MCF 10A (cell line): ENCODE measurements at regions not wholly inside any gene's neighbourhood (a gene's known extent, or its start where the extent isn't known, plus 50 kb on each side); places are given as distances from the start of the nearest gene placed in this dataset.

Experiments
- BruUV-seq: library from RNA; stranded (reverse); fragments of 400-500 nt; replicated peaks from 2 replicates; lab custom pipeline; 2021; lab: Mats Ljungman, UMichigan
- CTCF ChIA-PET: fragments of 300-600 bp; sonication (Branson Sonifier 250); formaldehyde crosslinking; extraction: SDS; loops from one replicate; lab custom pipeline; 2021; ENCODE audit warnings: antibody characterized with exemption, inconsistent platforms; lab: Yijun Ruan, JAX
- POLR2A ChIA-PET: fragments of 300-600, 350-650 bp; sonication (Branson Sonifier 250); formaldehyde crosslinking; extraction: SDS; loops from one replicate; lab custom pipeline; 2020; ENCODE audit warnings: antibody characterized with exemption, inconsistent platforms; lab: Yijun Ruan, JAX
- DNase-seq: peaks from one replicate; pipeline ENCODE4 v3.0.0-alpha.2; 2018; ENCODE audit not compliant: unreplicated experiment
- H3K27ac Mint-ChIP-seq: one replicate; pipeline ENCODE4 v1.8.0; 2022; ENCODE audit warnings: mild to moderate bottlenecking, low read depth, mixed read lengths; ENCODE audit not compliant: unreplicated experiment
- H3K27me3 Mint-ChIP-seq: one replicate; pipeline ENCODE4 v1.8.0; 2022; ENCODE audit warnings: mixed read lengths; ENCODE audit not compliant: insufficient read depth, unreplicated experiment
- H3K36me3 Mint-ChIP-seq: one replicate; pipeline ENCODE4 v1.8.0; 2022; ENCODE audit warnings: mild to moderate bottlenecking, moderate library complexity, mixed read lengths; ENCODE audit not compliant: insufficient read depth, unreplicated experiment
- H3K4me1 Mint-ChIP-seq: one replicate; pipeline ENCODE4 v1.8.0; 2022; ENCODE audit warnings: mixed read lengths; ENCODE audit not compliant: insufficient read depth, unreplicated experiment
- H3K4me3 Mint-ChIP-seq: one replicate; pipeline ENCODE4 v1.8.0; 2022; ENCODE audit warnings: mild to moderate bottlenecking, moderate library complexity, mixed read lengths; ENCODE audit not compliant: unreplicated experiment
- H3K9me3 Mint-ChIP-seq: one replicate; pipeline ENCODE4 v1.8.0; 2022; ENCODE audit warnings: mixed read lengths; ENCODE audit not compliant: unreplicated experiment
- intact Hi-C: fragments of 100-400 bp; cut with micrococcal nuclease; formaldehyde crosslinking; loops from 2 replicates; pipeline ENCODE4 v1.14.1; 2022
- TF ChIP-seq, protein P1 (sequence below): fragments of 200-600 bp; IDR thresholded peaks from one replicate; pipeline ENCODE4 v1.8.0; 2022; ENCODE audit warnings: antibody characterized with exemption, mild to moderate bottlenecking; ENCODE audit not compliant: unreplicated experiment

DNA sequence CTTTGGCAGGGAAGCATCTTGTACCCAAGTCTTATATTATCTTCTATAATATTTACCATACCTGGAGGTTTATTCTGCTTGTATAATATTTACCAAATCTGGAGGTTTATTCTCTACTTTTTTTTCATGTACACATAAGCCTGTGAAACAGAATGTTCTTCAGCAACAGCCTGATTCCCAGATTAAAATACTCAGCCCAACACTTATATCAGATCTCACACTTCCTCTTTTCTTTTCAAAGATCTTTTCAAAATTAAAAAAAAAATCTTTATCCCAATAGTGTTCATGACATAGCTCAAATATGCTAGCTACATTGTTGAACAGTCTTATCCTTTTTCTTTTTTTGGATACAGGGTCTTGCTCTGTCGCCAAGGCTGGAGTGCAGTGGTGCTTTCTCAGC lies 300.7 kb downstream of the LMO7 start:
- Mint-ChIP-seq H3K9me3 (no peaks in the 10 kb centered on the region), H3K36me3 (no peaks in the 10 kb centered on the region), H3K4me1 (peaks cover 27% of the 10 kb centered on the region), H3K27me3 (no peaks in the 10 kb centered on the region), H3K4me3 (no peak overlapping the region), H3K27ac (no peak overlapping the region)
- CTCF ChIA-PET = interaction anchor here (0.7 kb wide), 1 partner anchor 60 kb away, joined by 3 read pairs; no protein-coding TSS in a partner anchor
- intact Hi-C loops = no loop called here
- POLR2A ChIA-PET = no interaction called here
- no peak for DNase-seq
- TF ChIP-seq, protein P1, sequence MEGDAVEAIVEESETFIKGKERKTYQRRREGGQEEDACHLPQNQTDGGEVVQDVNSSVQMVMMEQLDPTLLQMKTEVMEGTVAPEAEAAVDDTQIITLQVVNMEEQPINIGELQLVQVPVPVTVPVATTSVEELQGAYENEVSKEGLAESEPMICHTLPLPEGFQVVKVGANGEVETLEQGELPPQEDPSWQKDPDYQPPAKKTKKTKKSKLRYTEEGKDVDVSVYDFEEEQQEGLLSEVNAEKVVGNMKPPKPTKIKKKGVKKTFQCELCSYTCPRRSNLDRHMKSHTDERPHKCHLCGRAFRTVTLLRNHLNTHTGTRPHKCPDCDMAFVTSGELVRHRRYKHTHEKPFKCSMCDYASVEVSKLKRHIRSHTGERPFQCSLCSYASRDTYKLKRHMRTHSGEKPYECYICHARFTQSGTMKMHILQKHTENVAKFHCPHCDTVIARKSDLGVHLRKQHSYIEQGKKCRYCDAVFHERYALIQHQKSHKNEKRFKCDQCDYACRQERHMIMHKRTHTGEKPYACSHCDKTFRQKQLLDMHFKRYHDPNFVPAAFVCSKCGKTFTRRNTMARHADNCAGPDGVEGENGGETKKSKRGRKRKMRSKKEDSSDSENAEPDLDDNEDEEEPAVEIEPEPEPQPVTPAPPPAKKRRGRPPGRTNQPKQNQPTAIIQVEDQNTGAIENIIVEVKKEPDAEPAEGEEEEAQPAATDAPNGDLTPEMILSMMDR = no peak
- no TSS peak for BruUV-seq

DNA sequence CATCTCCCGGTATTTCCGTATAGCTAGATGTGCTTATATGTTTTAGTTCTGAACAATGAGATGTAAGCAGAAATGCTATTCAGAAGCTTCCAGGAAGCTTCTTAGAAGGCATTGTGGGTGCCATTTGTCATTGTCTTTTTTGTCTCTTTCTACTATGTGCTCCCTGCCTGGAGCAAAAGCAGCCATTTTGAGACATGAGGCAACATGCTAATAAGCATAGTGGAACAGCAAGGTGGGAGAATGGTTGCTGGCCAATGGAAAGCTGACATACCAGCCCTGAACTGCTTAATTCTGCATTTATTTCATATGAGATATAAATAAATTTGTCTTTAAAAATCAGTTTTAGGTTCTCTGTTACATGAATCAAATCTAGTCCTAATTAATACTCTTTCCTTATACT lies 299.7 kb downstream of the LMO7 start:
- no peak for DNase-seq
- intact Hi-C loops = no loop called here

DNA sequence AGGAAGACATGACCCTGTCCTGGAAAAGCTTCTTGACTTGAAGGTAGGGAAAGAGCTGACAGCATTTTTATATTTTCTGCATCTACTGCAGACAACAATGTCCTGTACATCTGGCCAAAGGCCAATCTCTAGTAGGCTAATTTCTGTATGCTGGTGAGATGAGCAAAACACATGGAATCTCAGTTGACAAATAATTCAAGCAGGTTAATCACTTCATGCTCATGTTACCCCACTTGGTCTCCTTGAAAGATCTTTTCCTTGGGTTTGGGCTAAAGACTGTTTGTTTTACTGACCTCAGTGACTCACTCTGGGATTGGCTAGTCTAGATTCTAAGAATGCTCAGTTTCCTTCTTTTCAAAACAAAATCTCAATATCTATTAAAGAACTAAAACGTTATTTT lies 298.8 kb downstream of the LMO7 start:
- DNase-seq = peak; percentile 43
- Mint-ChIP-seq H3K36me3 (no peaks in the 10 kb centered on the region), H3K4me1 (peaks cover 27% of the 10 kb centered on the region), H3K27me3 (no peaks in the 10 kb centered on the region), H3K9me3 (no peaks in the 10 kb centered on the region), H3K4me3 (no peak overlapping the region), H3K27ac (no peak overlapping the region)
- ChIA-PET POLR2A (no interaction called here), CTCF (no interaction called here)
- TF ChIP-seq, protein P1 = no peak
- no TSS peak for BruUV-seq
- intact Hi-C loops = no loop called here

More for the DNA sequence above, 299.7 kb downstream of the LMO7 start:
- BruUV-seq = no TSS peak
- ChIA-PET CTCF (interaction anchor here (0.6 kb wide), 1 partner anchor 65 kb away, joined by 4 read pairs; no protein-coding TSS in a partner anchor), POLR2A (interaction anchor here (0.6 kb wide), 1 partner anchor 1021 kb away, joined by 3 read pairs; no protein-coding TSS in a partner anchor)
- H3K4me1 Mint-ChIP-seq = peaks cover 27% of the 10 kb centered on the region
- TF ChIP-seq, protein P1 = no peak
- no peaks in the 10 kb centered on the region for H3K36me3 Mint-ChIP-seq
- H3K27me3 Mint-ChIP-seq = no peaks in the 10 kb centered on the region
- no peaks in the 10 kb centered on the region for H3K9me3 Mint-ChIP-seq
- no peak overlapping the region for H3K27ac Mint-ChIP-seq
- no peak overlapping the region for H3K4me3 Mint-ChIP-seq

DNA sequence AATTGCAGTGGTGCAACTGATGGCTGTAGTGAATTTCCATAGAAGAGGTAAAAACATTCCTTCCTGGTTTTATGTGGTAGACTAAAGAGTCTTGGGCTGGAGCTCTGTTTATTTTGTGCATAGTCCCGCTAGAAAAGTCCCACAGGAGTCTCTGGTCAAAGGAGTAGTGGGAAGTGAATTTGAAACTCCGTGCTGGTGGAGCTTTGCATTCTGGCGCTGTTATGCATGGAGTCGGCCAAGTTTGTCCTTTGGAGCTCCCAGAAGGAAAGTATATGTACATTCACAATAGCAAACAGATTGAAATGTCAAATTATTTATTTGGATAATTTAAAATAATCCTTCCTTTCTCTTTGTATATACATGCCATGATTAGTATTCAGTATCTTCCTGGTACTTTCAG lies 296.5 kb downstream of the LMO7 start:
- no peak overlapping the region for H3K27ac Mint-ChIP-seq
- intact Hi-C loops = no loop called here
- no peaks in the 10 kb centered on the region for H3K36me3 Mint-ChIP-seq
- no peak overlapping the region for H3K4me3 Mint-ChIP-seq
- BruUV-seq = no TSS peak
- H3K27me3 Mint-ChIP-seq = no peaks in the 10 kb centered on the region
- no peaks in the 10 kb centered on the region for H3K9me3 Mint-ChIP-seq
- H3K4me1 Mint-ChIP-seq = peaks cover 11% of the 10 kb centered on the region
- CTCF ChIA-PET = interaction anchor here (0.7 kb wide), 2 partner anchors 14 to 1498 kb away, joined by 3 read pairs; no protein-coding TSS in a partner anchor
- POLR2A ChIA-PET = no interaction called here
- DNase-seq = no peak
- TF ChIP-seq, protein P1 = no peak
